Kidney (tissue), 13 donors: ENCODE measurements at regions not wholly inside any gene's neighbourhood (a gene's known extent, or its start where the extent isn't known, plus 50 kb on each side); places are given as distances from the start of the nearest gene placed in this dataset.
"Not testable (repeated sequence)": the region's sequence is repeated elsewhere in the genome, so short reads cannot be mapped to it uniquely, and the experiment has no call there.

Source experiments
- DNase-seq, 5 donors: peaks; one replicate each; pipeline ENCODE4 v3.0.0-alpha.2; 2013 to 2020
- FAIRE-seq: peaks from 2 replicates; lab custom pipeline; 2012; peaks lifted over from hg19 to GRCh38; lab: Jason Lieb, UNC
- H3K27ac ChIP-seq, 2 donors: one replicate each; pipeline ENCODE4 v1.7.0; 2013; ENCODE audit warnings: low read depth in 2 of 2, low read length in 2 of 2, inconsistent platforms in 1 of 2
- H3K27me3 ChIP-seq: one replicate; pipeline ENCODE4 v1.7.1; 2013; ENCODE audit warnings: low read length, inconsistent platforms; ENCODE audit not compliant: control insufficient read depth, insufficient read depth
- H3K36me3 ChIP-seq, 3 donors: one replicate each; pipeline versions ENCODE4 v1.7.0 to v1.7.1; 2013; ENCODE audit warnings: low read length in 3 of 3, control low read depth in 1 of 3, inconsistent platforms in 1 of 3; ENCODE audit not compliant: insufficient read depth in 3 of 3, control insufficient read depth in 2 of 3
- H3K4me1 ChIP-seq, 3 donors: one replicate each; pipeline versions ENCODE4 v1.7.0 to v1.7.1; 2013; ENCODE audit warnings: low read length in 3 of 3, inconsistent platforms in 1 of 3, low read depth in 1 of 3; ENCODE audit not compliant: control insufficient read depth in 2 of 3, insufficient read depth in 2 of 3
- H3K4me3 ChIP-seq, 3 donors: one replicate each; pipeline versions ENCODE4 v1.7.0 to v1.8.1; 2013; ENCODE audit warnings: low read length in 3 of 3, control low read depth in 1 of 3, inconsistent platforms in 1 of 3
- H3K9ac ChIP-seq, 3 donors: one replicate each; pipeline versions ENCODE4 v1.7.0 to v1.7.1; 2013; ENCODE audit warnings: low read length in 3 of 3, control low read depth in 1 of 3, inconsistent platforms in 1 of 3
- H3K9me3 ChIP-seq, 3 donors: one replicate each; pipeline versions ENCODE4 v1.7.0 to v1.7.1; 2013; ENCODE audit warnings: low read length in 3 of 3, control low read depth in 1 of 3, inconsistent platforms in 1 of 3; ENCODE audit not compliant: control insufficient read depth in 2 of 3, insufficient read depth in 1 of 3
- intact Hi-C: fragments of 100-400 bp; cut with DNase I; formaldehyde crosslinking; loops from one replicate; pipeline ENCODE4 v1.11.1; 2022
- TF ChIP-seq, protein P1 (sequence below): IDR thresholded peaks from 3 replicates; pipeline ENCODE4 v1.5.1; 2012; ENCODE audit warnings: mild to moderate bottlenecking, moderate library complexity, borderline replicate concordance; ENCODE audit not compliant: insufficient read depth; ENCODE audit errors: extremely low read depth
- donor health status: control.
- donor health status: control.
- donor health status: control.
- donor health status: control.
- donor health status: control.
- donor health status: DM: yes; HTN: yes; CAD: no.
- donor health status: Normal renal cell carcinoma (clear cell type).

- TF ChIP-seq, protein P1, sequence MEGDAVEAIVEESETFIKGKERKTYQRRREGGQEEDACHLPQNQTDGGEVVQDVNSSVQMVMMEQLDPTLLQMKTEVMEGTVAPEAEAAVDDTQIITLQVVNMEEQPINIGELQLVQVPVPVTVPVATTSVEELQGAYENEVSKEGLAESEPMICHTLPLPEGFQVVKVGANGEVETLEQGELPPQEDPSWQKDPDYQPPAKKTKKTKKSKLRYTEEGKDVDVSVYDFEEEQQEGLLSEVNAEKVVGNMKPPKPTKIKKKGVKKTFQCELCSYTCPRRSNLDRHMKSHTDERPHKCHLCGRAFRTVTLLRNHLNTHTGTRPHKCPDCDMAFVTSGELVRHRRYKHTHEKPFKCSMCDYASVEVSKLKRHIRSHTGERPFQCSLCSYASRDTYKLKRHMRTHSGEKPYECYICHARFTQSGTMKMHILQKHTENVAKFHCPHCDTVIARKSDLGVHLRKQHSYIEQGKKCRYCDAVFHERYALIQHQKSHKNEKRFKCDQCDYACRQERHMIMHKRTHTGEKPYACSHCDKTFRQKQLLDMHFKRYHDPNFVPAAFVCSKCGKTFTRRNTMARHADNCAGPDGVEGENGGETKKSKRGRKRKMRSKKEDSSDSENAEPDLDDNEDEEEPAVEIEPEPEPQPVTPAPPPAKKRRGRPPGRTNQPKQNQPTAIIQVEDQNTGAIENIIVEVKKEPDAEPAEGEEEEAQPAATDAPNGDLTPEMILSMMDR = no peak
- Histone ChIP-seq H3K27ac (no peak overlapping the region), H3K27me3 (no peaks in the 10 kb centered on the region), H3K9me3 (no peaks in the 10 kb centered on the region), H3K9ac (no peak overlapping the region), H3K36me3 (no peaks in the 10 kb centered on the region), H3K4me1 (no peaks in the 10 kb centered on the region), H3K4me3 (no peak overlapping the region)
- DNase-seq = no peak
- no peak for FAIRE-seq
- intact Hi-C loops = no loop called here
These were observed 632.6 kb upstream of the COX7C start for GRCh38 chr5:85985167-85985566.

DNA sequence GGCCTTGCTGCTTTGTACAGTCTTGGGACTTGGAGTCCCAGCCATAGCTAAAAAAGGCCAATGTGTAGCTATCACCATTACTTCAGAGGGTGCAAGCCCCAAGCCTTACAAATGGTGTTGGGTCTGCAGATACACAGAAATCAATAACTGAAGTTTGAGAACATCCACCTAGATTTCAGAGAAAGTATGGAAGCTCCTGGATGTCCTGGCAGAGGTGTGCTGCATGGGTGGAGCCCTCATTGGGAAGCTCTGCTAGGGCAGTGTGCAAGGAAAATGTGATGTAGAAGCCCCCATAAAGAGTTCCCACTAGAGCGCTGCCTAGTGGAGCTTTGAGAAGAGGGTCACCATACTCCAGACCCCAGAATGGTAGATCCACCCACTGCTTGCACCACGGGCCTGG, 626.7 kb upstream of the COX7C start:
- intact Hi-C loops = no loop called here
- Histone ChIP-seq H3K9me3 (no peaks in the 10 kb centered on the region), H3K4me3 (no peak overlapping the region), H3K27ac (no peak overlapping the region), H3K27me3 (no peaks in the 10 kb centered on the region), H3K9ac (no peak overlapping the region), H3K36me3 (no peaks in the 10 kb centered on the region), H3K4me1 (no peaks in the 10 kb centered on the region)
- no peak for FAIRE-seq
- TF ChIP-seq, protein P1 = no peak
- DNase-seq = no peak

DNA sequence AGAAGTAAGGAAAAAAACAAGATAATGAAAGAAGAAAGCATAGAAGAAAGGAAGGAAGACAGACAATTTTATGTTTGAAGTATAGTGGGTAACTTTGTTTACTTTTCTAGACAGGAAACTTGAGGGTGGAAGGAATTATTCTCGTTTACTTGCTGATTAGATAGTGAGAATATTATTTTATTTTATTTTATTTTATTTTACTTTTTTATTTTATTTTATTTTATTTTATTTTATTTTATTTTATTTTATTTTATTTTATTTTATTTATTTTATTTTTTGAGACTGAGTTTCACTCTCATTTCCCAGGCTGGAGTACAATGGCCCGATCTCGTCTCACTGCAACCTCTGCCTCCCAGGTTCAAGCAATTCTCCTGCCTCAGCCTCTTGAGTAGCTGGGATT, 623.1 kb upstream of the COX7C start:
- H3K27me3 ChIP-seq, H3K36me3 ChIP-seq, H3K27ac ChIP-seq, H3K9me3 ChIP-seq, H3K9ac ChIP-seq, FAIRE-seq, intact Hi-C loops, H3K4me3 ChIP-seq, H3K4me1 ChIP-seq, DNase-seq: not testable (repeated sequence)

GRCh38 chr5:85998656-85999055, 619.1 kb upstream of the COX7C start:
- H3K27me3 ChIP-seq = no peaks in the 10 kb centered on the region
- H3K27ac ChIP-seq = no peak overlapping the region
- no peak overlapping the region for H3K9ac ChIP-seq
- no peaks in the 10 kb centered on the region for H3K36me3 ChIP-seq
- intact Hi-C loops = no loop called here
- no peaks in the 10 kb centered on the region for H3K4me1 ChIP-seq
- FAIRE-seq (no peak), DNase-seq (no peak)
- no peaks in the 10 kb centered on the region for H3K9me3 ChIP-seq
- no peak overlapping the region for H3K4me3 ChIP-seq
- TF ChIP-seq, protein P1 = no peak
